NCI-H345 (cell line): ENCODE measurements at regions not wholly inside any gene's neighbourhood (a gene's known extent, or its start where the extent isn't known, plus 50 kb on each side); places are given as distances from the start of the nearest gene placed in this dataset.
"Not testable (repeated sequence)": the region's sequence is repeated elsewhere in the genome, so short reads cannot be mapped to it uniquely, and the experiment has no call there.

Source experiments
- DNase-seq: peaks from one replicate; lab custom pipeline; 2025; lab: John Stamatoyannopoulos, UW

DNA sequence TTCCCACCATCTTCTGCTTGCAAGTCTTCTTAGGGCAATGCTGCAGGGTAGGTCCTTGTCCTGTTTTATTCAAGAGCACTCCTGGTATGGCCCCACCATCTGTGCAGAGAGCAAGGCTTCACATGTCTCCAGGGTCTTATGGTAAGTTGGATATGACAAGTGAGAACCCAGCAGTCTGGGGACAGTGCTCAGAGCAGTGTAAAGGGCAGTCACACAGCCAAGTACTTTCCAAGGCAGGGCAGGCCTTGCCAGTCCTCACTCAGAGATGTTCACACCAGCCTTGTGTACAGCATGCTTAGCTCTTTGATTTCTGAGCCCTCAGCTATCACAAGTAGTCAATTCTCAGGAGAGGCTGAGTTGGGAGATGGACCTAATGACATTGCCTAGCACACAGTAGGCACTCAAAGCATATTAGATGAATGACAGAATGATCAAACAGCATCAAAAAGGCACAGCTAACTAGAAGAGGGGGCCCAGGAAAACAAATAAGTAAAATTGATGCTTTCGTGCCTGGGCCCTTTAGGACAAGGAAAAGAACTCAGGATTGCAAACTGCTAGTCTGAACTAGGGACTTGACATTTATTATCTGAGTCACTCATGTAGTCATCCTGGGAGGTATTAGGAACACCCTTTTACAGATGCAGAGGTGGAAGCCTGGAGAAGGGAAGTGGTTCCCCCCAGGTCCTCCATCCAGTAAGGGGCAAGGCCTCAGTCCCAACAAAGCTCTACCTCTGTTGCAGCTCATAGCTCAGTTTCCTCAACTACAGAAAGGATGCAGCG, 86.7 kb upstream of the CTAGE1 start:
- DNase-seq: no peak

DNA sequence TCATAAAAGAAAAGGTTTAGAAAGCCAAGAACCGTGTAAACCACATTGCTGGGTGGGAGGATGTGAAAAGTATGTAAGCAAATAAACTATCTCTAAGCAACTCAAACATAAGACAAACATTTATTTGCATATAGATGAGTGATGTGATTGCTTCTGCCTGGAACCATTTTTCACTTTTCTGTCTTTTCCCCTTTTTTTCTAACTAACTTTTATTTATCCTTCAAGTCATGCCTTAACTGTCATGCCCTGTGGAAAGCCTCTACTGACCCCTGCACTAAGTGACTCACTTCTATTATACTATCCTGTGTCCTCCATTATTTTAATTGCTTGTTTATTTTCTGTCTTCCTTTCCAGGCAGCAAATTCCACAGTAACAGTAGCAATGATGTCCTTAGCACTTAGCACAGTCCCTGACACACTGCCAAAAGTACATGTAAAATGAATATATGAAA, 87.5 kb upstream of the CTAGE1 start:
- no peak for DNase-seq

DNA sequence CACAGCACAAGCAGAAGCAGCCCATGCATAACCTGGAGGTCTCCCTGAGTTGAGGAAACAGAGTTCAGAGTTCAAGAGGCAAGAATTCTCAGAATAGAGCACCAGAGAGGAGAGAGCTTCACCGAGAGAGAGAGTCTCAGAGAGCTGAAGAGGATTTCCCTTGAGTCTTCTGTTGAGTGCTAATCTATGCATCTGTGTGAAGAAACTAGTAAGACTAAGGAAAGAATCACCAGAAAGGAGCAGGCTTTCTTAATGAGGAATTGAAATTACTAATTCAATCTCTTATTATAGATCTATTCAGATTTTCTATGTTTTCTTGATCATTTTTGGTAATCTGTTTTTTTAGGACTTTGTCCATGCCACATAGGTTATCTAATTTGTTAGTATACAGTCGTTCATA, 89.3 kb upstream of the CTAGE1 start:
- no peak for DNase-seq

DNA sequence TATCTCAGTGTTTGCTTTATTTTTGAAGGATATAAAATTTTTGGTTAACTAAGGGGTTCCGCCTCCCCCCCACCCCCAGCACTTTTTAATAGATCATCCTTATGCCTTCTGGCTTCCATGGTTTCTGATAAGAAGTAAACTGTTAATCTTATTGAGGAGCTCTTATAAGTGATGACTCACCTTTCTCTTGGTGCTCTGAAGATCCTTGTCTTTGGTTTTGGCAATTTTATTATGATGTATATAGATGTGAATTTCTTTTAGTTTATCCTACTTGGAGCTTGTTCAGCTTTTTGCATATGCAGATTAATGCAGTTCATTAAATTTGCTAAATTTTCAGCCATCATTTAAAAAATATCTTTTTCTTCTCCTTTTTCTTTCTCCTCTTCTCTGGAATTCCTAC, 91.7 kb upstream of the CTAGE1 start:
- DNase-seq: no peak

DNA sequence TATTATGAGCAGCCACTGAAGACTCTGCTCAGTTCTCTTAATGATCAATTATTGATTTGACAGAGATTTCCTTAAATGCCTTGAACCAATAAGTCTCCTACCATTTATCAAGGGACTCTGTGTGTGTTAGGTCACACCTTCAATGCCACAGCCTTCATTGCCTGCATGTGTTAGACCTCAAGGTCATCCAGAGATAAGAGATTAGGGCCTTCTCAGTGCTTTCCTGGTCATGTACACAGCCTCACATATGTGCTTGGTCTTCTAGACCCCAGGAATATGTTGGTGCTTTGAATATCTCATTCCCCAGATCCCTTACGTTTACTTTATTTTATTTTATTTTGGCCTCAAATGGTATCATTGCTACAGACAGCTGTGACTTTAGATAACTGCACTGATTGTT, 93.0 kb upstream of the CTAGE1 start:
- no peak for DNase-seq

DNA sequence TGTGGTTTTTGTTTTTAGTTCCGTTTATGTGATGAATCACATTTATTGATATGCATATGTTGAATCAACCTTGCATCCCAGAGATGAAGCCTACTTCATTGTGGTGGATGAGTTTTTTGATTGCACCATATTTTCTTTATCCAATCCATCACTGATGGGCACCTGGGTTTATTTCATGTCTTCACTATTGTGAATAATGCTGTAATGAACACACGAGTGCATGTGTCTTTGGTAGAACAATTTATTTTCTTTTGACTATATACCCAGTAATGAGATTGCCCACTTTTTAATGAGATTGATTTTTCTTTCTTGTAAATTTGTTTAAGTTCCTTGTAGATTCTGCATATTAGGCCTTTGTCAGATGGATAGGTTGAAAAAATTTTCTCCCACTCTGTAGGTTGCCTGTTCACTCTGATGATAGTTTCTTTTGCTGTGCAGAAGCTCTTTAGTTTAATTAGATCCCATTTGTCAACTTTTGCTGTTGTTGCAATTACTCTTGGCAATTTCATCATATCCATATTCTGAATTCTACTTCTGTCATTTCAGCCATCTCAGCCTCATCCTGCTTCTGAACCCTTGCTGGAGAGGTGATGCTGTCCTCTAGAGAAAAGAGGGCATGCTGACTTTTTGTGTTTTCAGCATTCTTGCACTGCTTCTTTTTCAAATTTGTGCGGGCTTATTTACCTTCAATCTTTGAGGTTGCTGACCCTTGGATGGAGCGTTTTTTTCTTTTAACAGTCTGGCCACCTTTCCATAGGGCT, 96.2 kb upstream of the CTAGE1 start:
- DNase-seq: no peak

DNA sequence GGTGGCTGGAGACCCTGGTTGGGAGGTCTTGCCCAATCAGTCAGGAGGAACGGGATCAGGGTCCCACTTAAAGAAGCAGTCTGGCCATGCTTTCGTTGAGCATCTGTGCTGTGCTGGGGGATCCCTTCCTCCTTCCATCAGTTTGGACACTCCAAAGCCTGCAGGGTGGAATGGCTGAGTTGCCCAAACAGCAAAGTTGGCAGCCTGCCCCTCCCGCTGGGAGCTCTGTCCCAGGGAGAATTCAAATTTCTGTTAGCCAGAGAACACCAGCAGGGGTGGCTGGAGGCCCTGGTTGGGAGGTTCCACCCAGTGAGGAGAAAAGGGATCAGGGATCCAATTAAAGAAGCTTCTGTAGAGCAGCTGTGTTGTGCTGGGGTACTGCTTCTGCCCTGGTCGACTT, 96.9 kb upstream of the CTAGE1 start:
- DNase-seq: no peak

DNA sequence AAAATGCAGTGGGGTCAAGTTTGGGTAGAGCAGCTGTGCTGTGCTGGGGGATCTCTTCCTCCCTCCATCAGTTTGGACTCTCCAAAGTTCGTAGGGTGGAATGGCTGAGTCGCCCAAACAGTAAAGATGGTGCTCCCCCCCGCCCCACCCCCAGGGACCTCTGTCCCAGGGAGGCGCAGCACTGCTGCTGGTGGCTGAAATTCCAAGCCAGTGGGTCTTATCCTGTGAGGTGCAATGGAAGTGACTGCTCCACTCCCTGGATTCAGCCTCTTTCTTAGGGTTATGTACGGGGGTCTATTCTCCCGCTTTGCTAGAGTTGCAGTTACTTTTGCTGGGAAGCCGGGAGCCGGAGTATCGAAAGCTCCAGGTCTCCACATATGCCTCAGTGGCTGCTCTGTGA, 97.5 kb upstream of the CTAGE1 start:
- DNase-seq: no peak

DNA sequence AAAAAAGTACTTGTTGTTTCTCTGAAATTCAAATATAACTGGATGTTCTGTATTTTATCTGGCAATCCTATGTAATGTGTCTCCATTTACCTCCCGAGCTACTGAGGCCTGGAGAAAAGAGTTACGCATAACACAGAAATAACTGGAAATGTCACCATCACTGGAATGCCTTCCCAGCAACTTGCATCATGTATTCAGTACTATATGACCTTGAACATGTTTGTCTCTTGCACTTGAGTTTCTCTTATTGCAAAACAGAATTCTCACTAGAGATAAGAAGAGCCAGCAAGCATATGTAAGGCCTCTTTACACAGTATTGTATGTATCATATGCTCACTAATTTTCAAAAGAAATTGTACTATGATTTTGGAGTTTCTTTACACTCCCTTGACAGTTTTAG, 99.6 kb upstream of the CTAGE1 start:
- no peak for DNase-seq

DNA sequence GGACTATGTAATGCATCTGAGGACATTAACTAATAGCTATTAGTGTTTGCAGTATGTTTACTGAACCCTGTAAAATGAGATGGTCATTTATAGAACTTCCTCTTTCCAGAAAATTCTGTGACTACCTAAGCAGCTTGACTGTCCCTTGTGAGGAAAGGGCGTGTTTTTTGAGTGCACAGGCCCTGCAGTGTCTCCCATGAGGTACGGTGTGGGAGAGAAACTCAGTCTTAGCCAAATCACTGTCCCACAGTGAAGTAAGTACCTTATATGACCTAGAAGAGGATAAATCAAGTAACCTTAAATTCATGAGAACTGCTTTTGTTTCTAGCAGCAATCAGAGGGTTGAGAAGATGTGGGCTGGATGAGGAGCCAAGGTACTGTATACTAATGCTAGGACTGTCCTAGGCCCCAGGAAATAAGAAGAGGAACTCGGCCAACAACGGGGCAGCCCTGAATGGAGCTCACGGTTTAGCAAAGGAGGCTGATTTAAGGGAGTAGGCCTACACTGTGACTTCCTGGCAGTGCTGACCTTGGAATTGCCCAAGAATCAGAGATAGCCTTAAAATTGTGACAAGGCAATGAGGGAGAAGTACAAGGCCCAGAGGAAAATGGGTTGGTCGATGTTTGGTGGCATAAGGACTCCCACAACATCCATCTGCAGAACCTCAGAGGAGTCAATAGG, 103.5 kb upstream of the CTAGE1 start:
- no peak for DNase-seq

DNA sequence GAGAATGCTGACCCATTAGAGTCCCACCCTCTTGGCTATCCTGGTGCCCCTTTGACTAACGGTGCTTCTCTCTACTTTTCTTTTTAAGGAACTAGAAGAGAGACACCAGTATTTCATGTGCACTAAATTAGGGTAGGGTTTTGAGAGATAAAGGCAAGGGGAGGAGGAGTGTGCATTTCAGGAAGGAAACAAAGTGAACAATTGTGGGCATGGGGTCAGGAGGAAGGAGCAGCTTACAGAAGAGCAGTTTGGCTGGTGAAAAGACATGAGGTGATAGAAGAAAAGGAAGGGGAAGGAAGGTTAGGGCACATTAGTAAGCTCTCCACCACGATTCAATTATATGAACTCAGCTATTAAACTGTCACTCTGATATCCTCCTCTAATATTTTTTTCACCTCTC, 105.8 kb upstream of the CTAGE1 start:
- DNase-seq: no peak

DNA sequence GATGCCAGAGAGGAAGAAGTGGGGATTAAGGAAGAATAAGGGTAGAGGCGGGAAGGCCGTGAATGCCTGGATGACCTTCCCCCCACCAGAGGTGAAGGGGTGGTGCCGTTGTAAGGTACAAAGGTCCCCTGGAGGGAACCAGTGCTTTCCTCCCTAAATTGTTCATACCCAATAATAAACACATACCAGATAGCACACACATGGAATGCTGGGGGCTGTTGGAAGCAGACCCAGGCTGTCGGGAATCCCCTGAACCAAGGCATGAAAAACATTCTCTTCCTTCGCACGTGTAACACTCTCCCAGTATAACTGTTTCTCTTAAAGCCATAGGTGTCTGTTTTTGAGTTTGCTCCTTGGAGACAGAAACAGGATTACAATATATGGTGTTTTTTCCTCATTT, 107.1 kb upstream of the CTAGE1 start:
- DNase-seq: no peak

DNA sequence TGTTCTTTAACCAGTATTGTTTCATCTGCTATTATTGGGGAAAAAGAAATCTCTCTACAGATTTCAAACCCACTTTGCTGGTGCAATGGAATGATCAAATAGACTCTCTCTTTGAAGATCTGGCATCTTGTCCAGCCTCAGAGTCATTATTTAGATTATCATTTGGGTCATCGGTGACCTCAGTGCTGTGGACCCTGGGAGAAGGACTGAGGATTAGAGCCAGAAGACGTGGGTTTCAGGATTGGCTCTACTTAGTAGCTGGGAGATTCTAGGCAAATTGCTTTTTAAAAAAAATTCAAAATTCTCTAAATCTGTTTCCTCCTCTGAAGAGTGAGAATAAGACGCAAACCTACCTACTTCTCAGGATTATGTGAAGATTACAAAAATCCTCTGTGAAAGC, 107.6 kb upstream of the CTAGE1 start:
- no peak for DNase-seq

DNA sequence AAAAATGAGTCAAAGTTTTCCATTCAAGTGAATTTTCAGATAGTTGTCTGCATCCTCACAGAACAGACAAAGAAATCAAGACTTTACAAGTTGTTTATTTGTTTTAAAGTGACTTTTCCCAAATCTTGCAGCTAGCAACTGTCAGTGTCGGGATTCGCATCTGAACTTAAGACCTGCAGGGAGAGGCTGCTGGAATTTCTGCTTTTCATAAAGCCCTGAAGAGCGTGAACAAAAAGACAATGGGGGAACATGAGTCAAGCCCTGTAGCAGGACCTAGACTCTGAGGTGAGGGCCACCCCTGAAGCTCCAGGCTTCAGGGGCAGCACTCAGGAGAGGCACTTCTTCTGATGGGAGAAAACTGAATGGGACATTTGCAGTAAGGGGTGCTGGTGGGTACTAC, 108.2 kb upstream of the CTAGE1 start:
- DNase-seq: no peak

DNA sequence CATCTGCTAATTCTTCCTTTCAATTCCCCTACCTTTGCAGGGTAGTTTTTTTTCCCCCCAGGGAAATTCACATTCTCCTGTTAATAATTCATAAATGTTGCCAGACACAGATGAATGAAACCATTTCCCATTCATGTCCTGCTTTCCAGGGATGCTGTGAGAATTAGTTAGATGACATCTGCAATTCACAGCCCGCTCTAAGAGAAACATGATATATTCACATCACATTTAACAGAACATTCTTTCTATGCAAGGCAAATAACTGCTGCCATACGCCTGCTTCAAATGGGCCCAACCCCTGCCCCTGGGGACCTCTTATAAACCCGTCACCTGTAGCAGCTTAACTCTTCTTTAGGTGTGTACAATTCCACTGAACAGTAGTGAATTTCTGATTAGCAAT, 110.6 kb upstream of the CTAGE1 start:
- DNase-seq: no peak

DNA sequence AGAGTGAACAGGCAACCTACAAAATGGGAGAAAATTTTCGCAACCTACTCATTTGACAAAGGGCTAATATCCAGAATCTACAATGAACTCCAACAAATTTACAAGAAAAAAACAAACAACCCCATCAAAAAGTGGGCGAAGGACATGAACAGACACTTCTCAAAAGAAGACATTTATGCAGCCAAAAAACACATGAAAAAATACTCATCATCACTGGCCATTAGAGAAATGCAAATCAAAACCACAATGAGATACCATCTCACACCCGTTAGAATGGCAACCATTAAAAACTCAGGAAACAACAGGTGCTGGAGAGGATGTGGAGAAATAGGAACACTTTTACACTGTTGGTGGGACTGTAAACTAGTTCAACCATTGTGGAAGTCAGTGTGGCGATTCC, 117.0 kb upstream of the CTAGE1 start:
- not testable (repeated sequence) for DNase-seq

DNA sequence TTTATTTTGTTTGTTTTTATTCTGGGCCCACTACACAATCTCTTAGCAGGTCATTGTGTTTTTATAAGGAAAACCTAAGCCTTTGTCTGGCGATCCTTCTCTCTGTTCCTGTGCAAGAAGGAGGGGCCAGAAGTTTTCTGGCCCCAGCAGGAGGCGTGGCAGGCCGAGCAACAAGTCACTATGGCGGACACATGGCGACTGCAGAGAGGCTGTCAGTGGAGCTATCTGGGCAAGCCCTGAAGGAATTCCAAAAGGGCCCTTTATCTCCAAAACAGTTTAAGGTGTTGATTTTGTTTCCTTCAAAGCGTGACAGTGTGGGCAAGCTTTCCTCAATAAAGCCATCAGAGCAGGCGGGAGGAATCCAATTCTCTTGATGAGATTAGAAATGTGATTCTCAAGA, 118.8 kb upstream of the CTAGE1 start:
- no peak for DNase-seq

DNA sequence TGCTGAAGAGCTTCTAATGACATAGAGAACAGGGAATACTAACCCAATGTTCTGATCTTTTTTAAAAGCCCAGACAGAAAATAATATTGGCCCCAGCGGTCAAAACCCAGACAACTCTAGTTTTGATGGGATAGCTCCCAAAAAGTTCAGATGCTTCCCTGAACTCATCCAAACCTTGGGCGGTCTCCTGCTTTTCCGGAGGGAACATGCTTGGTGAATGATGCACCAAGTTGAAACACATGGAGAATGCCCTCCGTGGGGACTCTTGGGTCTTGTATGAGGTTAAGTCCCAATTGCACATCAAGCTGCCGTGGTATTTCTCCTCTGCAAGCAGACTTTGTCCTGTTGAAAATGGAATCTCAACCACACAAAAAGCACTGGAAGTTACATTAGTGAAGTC, 120.7 kb upstream of the CTAGE1 start:
- no peak for DNase-seq

DNA sequence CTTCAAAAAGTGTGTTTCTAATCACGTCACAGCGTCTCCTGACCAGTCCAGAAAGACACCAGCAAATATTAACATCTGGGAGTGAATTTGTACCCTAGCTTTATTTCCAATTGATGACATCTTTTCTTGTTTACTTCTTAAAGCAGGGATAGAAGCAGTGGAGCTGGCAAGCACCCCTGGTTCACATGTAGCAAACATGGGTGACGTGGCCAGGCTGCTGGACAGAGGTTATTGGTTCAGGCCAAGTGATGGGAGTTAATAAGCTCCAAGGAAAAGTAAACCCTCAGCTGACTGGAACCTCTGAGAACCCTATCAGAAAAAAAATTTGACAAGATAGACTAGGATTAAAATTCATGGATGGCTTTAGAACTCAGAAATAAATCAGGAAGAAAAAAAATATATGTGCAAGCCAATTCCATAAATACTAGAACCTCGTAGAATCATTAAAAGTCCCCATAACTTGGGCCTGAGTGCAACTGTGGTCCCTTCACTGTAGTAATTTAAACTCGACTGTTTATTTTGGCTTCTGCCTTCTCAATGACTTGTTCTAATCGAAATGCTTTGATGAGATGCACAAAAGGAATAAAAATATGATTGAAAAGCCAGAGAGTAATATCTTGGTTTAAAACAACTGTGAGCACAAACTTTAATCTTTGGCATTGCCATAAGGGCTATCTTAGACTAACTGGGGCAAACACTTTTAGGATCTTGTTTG, 121.5 kb upstream of the CTAGE1 start:
- DNase-seq: no peak

DNA sequence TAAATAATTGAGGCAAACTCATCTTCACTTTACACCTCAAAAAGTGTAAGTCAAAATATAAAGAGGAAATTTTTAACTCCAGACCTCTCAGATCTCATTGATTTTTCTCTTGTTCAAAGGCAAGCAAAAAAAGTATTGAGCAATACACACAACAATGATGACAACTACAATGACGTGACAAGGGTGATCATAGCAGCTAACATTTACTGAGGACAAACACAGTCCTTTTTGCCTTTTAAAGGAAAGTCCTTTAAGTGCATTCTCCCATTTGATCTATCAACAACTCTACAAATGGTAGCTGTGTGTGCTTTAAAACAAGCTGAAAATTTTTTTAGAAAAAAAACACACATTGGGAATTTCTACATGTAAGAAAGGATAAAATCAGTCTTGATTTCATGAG, 123.5 kb upstream of the CTAGE1 start:
- no peak for DNase-seq

DNA sequence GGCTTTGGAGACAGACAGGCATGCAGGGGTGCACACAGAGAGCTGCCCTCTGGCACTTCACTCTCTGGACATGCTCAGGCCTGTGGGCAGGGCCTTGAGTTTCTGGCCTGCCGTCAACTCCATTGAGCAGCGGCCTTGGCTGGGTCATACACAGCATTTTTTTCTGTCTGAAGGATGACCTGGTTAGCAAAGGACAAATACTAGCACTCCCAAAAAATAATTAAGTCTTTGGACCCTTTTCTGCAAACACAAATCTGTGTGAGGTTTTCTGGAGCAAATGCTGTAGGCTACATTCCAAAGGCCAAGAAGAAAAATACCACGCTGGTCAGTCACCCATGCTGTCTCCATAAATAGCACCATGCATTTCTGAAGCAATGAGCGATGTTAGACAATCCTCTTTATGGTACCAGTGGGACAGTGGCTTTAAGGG, 124.7 kb upstream of the CTAGE1 start:
- DNase-seq: no peak

DNA sequence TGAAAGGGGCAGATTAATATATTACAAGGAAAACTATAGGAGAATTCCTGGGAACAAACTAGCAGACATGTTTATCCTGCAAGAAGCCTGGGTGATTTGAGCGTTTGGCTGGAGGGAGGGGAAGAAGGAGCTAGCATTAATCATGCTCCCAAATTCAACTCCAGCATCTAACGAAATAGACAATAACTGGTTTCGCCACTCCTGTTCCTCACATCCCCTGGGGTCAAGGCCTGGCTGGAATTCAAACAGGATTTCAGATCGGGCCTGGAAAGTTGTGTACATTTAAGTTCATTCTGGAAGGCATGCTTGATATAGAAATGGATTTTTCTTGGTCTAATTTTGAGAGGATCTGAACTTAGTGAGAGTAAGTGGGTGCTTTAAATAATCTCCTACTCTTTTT, 126.1 kb upstream of the CTAGE1 start:
- no peak for DNase-seq
